Activated CD8-positive, alpha-beta memory T cell treated with anti-CD3 and anti-CD28 coated beads for 36 hours (primary cell): ENCODE measurements at regions not wholly inside any gene's neighbourhood (a gene's known extent, or its start where the extent isn't known, plus 50 kb on each side); places are given as distances from the start of the nearest gene placed in this dataset.

ENCODE experiments used
- CTCF ChIA-PET: fragments of 350-600 bp; sonication (Branson Sonifier 250); formaldehyde crosslinking; loops from one replicate; lab custom pipeline; 2021; ENCODE audit warnings: antibody characterized with exemption; lab: Charles Lee
- POLR2A ChIA-PET: fragments of 350-600 bp; sonication (Branson Sonifier 250); formaldehyde crosslinking; loops from one replicate; lab custom pipeline; 2021; ENCODE audit warnings: antibody characterized with exemption; lab: Charles Lee

GRCh38 chr6:25070547-25071366, 135.0 kb upstream of the RIPOR2 start:
- CTCF ChIA-PET, result interaction anchor here (0.8 to 1.9 kb wide), 12 partner anchors 17 to 231 kb away, joined by 3 to 12 read pairs (median 7); no protein-coding TSS in a partner anchor
- POLR2A ChIA-PET, result interaction anchor here (0.7 to 0.9 kb wide), 2 partner anchors 53 to 358 kb away, joined by 3 read pairs; no protein-coding TSS in a partner anchor

- POLR2A ChIA-PET, result no interaction called here
- CTCF ChIA-PET, result no interaction called here
These were observed 142.4 kb upstream of the RIPOR2 start for GRCh38 chr6:25078141-25078540.

DNA sequence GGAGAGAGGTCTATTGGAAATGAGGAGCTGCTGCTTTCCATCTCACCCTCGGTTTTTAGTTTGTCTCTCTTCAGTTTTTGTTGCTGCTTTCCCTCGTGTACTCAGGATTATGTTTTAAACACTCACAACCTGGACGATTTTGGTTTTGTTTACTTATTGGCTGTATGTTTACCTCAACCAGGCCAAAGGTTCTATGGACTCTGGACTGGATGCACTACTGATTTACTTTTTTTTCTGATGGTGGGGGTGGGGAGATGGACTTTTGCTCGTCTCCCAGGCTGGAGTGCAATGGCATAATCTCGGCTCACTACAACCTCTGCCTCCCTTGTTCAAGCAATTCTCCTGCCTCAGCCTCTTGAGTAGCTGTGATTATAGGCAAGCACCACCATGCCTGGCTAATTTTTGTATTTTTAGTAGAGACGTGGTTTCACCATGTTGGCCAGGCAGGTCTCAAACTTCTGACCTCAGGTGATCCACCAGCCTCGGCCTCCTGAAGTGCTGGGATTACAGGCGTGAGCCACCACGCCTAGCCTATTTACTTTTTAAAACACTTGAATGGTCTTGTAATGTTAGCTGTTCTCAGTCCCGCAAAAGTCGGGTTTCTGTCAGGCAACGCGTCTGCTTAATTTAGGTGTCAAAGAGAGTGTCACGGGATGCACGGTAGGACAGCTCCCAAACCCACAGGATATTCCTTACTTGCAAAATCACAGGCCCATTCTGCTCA, 148.2 kb upstream of the RIPOR2 start:
- POLR2A ChIA-PET, result no interaction called here
- CTCF ChIA-PET, result no interaction called here

- ChIA-PET CTCF (no interaction called here), POLR2A (no interaction called here)
These were observed 148.7 kb upstream of the RIPOR2 start for GRCh38 chr6:25084508-25084833.

- POLR2A ChIA-PET, result interaction anchor here (0.5 kb wide), 1 partner anchor 8 kb away, joined by 5 read pairs; no protein-coding TSS in a partner anchor
These were observed 150.0 kb upstream of the RIPOR2 start for GRCh38 chr6:25085756-25086155.

DNA sequence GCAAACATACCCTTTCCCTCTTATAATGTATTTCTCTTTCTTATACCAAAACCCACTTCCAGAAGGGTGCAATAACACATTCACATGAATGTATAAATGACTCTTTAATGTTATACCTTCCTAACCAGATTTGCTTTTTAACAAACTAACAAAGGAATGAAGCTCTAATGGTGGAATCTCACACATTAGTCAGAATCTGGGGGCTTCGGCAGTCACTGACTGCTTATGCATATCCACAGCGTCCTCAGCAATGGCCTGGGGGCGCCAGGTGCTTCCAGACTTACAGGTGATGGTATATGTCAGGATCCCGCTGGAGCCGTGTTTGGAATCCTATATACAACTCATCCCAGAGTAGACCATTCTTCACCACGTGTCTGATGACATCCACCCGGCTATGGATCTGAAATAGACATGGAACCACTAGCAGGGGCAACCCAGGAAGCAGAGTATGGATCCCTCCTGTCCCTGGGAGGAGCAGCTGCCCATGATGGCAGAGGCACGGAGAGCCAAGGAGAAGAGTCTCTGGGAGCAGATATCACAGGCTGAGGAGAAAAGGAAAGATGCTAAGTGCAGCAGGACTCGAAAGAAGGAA, 150.8 kb upstream of the RIPOR2 start:
- ChIA-PET CTCF (interaction anchor here (1.3 kb wide), 1 partner anchor 16 kb away, joined by 4 read pairs; no protein-coding TSS in a partner anchor), POLR2A (no interaction called here)

More at GRCh38 chr6:25085756-25086155, 150.0 kb upstream of the RIPOR2 start:
- CTCF ChIA-PET, result interaction anchor here (0.5 kb wide), 1 partner anchor 242 kb away, joined by 3 read pairs; no protein-coding TSS in a partner anchor

- CTCF ChIA-PET, result interaction anchor here (0.7 to 0.8 kb wide), 2 partner anchors 18 to 70 kb away, joined by 3 read pairs; no protein-coding TSS in a partner anchor
- POLR2A ChIA-PET, result no interaction called here
These were observed 152.8 kb upstream of the RIPOR2 start for GRCh38 chr6:25088513-25088912.

DNA sequence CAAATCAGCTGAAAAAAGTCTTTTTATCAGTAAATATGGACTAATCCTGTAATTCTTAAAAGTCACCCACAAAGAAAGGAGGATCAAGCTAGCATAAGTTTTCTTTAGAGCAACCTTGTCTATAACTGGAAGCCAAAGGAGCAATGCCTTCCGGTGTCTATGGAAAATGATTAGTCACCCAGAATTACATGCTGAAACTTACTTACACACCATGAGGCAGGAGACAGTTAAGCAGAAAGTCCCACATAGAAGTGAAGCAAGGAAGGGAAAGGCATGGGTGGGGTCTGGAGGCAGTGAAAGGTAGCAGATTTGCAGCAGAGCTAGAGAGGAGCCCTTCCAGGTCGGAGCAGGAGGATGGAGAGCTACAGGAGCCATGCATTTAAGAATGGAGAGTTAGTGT, 153.7 kb upstream of the RIPOR2 start:
- CTCF ChIA-PET, result interaction anchor here (0.8 to 0.9 kb wide), 3 partner anchors 28 to 71 kb away, joined by 3 read pairs; no protein-coding TSS in a partner anchor
- POLR2A ChIA-PET, result no interaction called here

DNA sequence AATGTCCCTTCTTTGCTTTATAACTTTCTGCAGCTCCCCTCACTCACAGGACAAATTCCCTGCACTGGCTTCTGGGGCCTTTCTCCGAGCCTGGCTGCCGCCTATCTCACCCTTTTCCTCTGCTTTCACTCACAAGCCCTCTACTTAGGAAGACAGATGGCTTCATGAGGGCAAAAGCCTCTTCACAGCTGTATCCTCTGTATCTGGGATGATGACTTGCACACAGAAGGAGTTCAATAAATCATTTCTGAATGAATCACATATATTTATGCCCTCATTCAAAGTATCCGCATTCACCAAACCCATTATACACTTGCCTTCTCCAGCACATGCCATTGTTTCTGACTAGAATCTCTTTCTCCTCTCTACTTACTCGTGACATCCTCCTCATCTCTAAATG, 159.0 kb upstream of the RIPOR2 start:
- POLR2A ChIA-PET, result interaction anchor here (1.0 kb wide), 1 partner anchor 33 kb away, joined by 3 read pairs; no protein-coding TSS in a partner anchor
- CTCF ChIA-PET, result no interaction called here

GRCh38 chr6:25100288-25100687, 164.5 kb upstream of the RIPOR2 start:
- ChIA-PET POLR2A (no interaction called here), CTCF (interaction anchor here (0.7 kb wide), 1 partner anchor 67 kb away, joined by 4 read pairs; no protein-coding TSS in a partner anchor)

DNA sequence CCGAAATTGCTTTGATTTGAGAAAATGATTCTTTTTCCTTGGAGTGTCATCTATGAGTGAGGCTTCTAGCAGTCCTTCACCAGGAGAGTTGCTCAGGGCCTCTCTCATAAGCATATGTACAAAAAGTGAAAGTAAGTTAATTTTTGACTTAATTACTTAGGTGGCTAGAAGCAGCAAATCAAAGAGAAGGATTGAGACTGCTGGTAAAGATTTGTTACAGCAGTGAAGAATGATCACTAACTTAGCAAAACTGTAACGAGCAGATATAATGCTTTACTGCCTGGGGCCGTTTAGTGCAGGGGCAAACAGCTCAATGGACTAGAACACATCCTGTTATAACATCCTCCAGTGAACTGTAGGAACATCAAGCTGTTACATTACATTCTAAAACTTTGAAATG, 167.8 kb upstream of the RIPOR2 start:
- ChIA-PET CTCF (no interaction called here), POLR2A (no interaction called here)

DNA sequence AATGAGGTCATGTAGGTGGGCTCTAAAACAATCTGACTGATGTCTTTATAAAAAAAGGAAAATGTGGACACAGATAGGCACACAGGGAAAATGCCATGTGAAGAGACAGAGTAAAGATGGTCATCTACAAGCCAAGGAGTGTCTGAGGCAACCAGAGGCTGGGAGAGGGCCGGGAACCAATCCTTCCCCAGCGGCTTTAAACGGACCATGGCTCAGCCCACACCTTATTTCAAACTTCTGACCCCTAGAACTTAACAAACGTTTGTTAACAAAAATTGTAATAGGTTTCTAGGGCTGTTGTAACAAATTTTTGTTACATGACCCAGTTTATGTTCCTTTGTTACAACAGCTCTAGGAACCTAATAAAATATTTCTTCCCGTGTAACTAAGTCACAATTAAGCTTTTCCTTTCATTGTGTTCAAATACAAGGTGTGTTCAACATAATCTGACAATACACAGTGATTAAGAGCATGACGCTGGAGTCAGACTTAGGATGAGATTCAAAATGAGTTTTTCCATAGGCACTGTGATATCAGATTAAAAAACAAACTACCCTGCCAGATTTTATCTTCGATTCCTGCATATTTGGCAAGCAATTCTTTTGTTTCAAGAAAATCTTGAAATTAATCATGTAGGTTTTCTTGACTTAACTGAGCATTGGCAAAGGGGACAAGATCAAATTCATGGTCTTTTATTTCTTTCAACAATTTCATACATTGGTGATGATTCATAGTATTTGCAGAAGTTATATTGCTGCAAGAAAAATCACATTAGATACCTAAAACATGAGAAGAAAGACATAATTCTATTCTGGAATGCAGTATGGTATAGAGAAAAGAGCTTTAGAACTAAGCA, 169.5 kb upstream of the RIPOR2 start:
- ChIA-PET POLR2A (no interaction called here), CTCF (no interaction called here)

- ChIA-PET POLR2A (no interaction called here), CTCF (no interaction called here)
These were observed 171.5 kb upstream of the RIPOR2 start for GRCh38 chr6:25107218-25107617.

DNA sequence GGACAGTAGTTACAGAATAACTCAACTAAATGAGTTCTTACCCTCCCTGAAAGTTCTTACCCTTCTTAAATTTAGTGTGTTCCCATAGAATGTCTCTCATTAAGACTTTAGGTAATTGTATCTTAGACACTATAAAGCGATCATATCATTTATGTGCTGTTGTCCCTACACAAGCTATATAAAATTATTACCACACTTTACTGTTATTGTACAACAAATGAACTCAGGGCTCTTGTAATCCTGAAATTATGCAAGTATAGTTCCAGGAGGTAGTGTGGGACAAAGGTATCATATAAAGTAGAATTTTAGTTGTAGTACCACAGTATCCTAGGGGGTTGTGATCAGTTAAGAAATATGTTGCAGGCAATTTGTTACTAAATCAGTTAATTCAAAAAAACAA, 167.4 kb upstream of the CARMIL1 start:
- CTCF ChIA-PET, result no interaction called here

GRCh38 chr6:25112322-25112773, 166.8 kb upstream of the CARMIL1 start:
- ChIA-PET CTCF (no interaction called here), POLR2A (no interaction called here)

More for the DNA sequence above, 167.4 kb upstream of the CARMIL1 start:
- POLR2A ChIA-PET, result no interaction called here

DNA sequence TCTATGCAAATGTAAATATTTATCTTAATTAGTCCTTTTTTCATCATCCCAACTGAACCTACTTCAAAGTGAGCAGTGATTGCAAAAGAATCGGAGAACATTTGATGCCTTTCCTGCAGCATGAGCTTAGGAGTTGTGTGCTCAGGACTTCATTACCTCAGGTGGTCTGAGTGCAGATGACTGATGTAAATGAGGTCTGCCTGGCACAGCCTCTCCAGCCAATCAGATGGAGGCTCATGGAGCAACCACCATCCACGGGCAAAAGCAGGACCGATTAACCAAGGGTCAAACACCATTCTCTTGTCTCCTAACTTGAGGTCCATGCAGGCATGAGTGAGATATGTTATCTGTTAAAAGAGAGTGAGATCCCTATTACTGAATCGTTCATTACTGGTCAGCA, 165.7 kb upstream of the CARMIL1 start:
- POLR2A ChIA-PET, result no interaction called here
- CTCF ChIA-PET, result no interaction called here

GRCh38 chr6:25118038-25118437, 161.1 kb upstream of the CARMIL1 start:
- POLR2A ChIA-PET, result no interaction called here
- CTCF ChIA-PET, result no interaction called here

DNA sequence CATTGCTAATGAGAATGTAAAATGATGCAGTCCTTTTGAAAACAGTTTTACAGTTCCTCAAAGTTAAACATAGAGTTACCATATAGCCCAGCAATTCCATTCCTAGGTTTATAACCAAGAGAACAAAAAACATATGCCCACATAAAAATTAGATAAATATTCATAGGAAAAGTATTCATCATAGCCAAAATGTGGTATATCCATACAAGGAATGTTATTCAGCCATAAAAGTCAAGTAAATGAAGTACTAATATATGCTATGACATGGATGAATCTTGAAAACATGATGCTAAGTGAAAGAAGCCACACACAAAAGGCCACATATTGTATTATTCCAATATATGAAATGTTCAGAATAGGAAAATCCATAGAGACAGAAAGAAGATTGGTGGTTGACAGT, 158.0 kb upstream of the CARMIL1 start:
- ChIA-PET CTCF (no interaction called here), POLR2A (no interaction called here)

DNA sequence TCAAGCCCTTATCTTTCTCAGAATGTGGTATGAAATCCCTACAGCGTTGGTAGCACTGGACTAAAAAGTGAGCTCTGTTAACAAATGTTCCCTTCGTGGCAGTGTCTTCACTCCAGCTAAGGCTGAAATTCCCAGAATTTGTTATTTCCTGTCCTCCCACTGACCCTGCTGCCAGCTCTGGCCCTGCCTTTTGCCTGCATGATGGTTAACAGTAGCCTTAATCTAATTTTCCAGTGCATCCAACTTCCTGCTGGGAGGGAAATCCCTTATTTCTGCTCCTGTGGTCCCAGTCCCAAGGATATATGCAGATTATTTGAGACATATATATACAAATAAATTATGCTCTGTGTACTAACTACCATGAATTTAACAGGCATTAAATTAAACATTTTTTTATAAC, 157.2 kb upstream of the CARMIL1 start:
- ChIA-PET POLR2A (no interaction called here), CTCF (no interaction called here)
